ENCODE measurements at regions not wholly inside any gene's neighbourhood (a gene's known extent, or its start where the extent isn't known, plus 50 kb on each side); places are given as distances from the start of the nearest gene placed in this dataset.

- no peak for TF ChIP-seq CTCF (conservative IDR thresholded peaks at IDR 0.05; ENCODE audit: low read depth, low read length)
- no peak for TF ChIP-seq EZH2phosphoT487 (IDR thresholded peaks at IDR 0.05; ENCODE audit: borderline replicate concordance, low read length)
- TF ChIP-seq EZH2 (IDR thresholded peaks at IDR 0.05; ENCODE audit: low read length, unreplicated experiment) = no peak
Measured at GRCh38 chr12:13882176-13882575, 99.2 kb downstream of the GRIN2B start.
